Loucy (cell line): ENCODE measurements at regions not wholly inside any gene's neighbourhood (a gene's known extent, or its start where the extent isn't known, plus 50 kb on each side); places are given as distances from the start of the nearest gene placed in this dataset.

Experiments
- CTCF ChIP-seq: fragments of 200-600 bp; sonication (generic); conservative IDR thresholded peaks from 2 replicates; pipeline ENCODE4 v1.5.1; 2014; ENCODE audit warnings: mild to moderate bottlenecking, antibody characterized with exemption, low read length
- EZH2phosphoT487 ChIP-seq: fragments of 200-600 bp; IDR thresholded peaks from 2 replicates; pipeline ENCODE4 v1.6.1; 2018; ENCODE audit warnings: antibody characterized with exemption, mild to moderate bottlenecking, moderate library complexity, borderline replicate concordance

GRCh38 chr13:67650471-67650870 lies 420.3 kb upstream of the PCDH9 start:
- TF ChIP-seq CTCF (no peak), EZH2phosphoT487 (no peak)
